ENCODE measurements at regions not wholly inside any gene's neighbourhood (a gene's known extent, or its start where the extent isn't known, plus 50 kb on each side); places are given as distances from the start of the nearest gene placed in this dataset.

GRCh38 chr11:76268498-76268897, 62.2 kb upstream of the WNT11 start:
- H3K4me3 ChIP-seq (ENCODE audit: low read depth, low read length), result no peak overlapping the region
- no peak for DNase-seq (ENCODE audit: low read depth)
- TF ChIP-seq, protein P1, sequence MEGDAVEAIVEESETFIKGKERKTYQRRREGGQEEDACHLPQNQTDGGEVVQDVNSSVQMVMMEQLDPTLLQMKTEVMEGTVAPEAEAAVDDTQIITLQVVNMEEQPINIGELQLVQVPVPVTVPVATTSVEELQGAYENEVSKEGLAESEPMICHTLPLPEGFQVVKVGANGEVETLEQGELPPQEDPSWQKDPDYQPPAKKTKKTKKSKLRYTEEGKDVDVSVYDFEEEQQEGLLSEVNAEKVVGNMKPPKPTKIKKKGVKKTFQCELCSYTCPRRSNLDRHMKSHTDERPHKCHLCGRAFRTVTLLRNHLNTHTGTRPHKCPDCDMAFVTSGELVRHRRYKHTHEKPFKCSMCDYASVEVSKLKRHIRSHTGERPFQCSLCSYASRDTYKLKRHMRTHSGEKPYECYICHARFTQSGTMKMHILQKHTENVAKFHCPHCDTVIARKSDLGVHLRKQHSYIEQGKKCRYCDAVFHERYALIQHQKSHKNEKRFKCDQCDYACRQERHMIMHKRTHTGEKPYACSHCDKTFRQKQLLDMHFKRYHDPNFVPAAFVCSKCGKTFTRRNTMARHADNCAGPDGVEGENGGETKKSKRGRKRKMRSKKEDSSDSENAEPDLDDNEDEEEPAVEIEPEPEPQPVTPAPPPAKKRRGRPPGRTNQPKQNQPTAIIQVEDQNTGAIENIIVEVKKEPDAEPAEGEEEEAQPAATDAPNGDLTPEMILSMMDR (IDR thresholded peaks at IDR 0.05; ENCODE audit: insufficient read depth, low read depth, low read length, missing control alignments), result no peak

DNA sequence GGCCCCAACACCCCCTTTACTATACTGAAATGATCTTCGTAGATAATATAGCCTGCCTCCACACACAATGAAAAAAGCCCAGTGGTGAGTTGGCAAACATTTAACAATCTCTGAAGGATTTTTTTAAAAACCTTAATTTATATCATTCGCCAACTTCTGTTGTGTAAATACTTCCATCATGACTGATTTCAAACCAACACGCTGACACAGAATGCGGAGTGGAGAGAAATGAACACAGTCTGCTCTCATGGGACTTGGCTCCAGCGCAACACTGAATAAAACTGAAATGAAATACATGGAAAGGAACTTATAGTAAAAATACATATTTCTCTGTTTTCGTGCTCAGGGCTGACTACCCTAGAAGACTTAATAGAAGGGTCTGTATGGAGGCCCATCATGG, 61.3 kb upstream of the WNT11 start:
- TF ChIP-seq, protein P1 (IDR thresholded peaks at IDR 0.05; ENCODE audit: insufficient read depth, low read depth, low read length, missing control alignments), result no peak
- no peak for DNase-seq (ENCODE audit: low read depth)
- no peak overlapping the region for H3K4me3 ChIP-seq (ENCODE audit: low read depth, low read length)

DNA sequence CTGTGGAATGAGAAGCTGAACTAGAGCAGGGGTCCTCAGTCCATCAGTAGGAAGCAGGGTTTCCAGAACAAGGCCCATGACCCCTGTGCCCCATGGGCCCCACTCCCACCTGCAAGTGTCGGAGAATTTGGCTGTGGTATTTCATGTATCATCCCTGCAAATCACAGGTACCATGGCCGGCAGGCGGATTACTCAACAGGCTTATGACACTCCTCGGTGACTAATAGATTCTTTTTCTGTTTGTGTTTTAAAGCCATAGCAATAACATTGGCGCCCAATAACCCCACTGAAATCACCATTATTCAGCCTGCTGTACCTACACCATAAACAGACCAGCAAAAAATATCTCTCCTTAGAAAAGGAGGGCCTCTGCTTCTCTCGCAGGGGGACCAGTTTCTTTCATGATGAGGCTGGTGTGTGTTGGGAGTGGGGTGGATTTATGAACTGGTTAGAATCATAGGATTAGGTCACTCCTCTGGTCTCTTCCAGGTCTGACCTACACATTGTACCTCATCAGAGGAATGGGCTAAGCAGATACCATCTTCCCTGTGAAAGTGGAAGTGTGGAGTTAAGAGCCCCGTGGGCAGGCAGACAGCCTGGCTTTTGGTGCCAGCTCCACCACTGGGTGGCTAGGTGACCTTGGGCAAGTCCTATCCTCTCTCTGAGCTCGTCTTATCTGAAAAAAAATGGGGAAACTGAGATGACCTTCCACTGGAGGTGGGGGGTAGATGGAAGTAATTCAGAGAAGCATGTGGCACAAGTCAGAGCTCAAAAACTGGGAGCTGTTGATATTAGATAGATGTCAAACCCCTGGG, 60.2 kb upstream of the WNT11 start:
- TF ChIP-seq, protein P1 (IDR thresholded peaks at IDR 0.05; ENCODE audit: insufficient read depth, low read depth, low read length, missing control alignments), result no peak
- H3K4me3 ChIP-seq (ENCODE audit: low read depth, low read length), result no peak overlapping the region
- DNase-seq (ENCODE audit: low read depth), result no peak

GRCh38 chr11:76265771-76266241, 59.5 kb upstream of the WNT11 start:
- no peak for DNase-seq (ENCODE audit: low read depth)
- TF ChIP-seq, protein P1 (IDR thresholded peaks at IDR 0.05; ENCODE audit: insufficient read depth, low read depth, low read length, missing control alignments), result no peak
- H3K4me3 ChIP-seq (ENCODE audit: low read depth, low read length), result no peak overlapping the region

- TF ChIP-seq, protein P1 (IDR thresholded peaks at IDR 0.05; ENCODE audit: insufficient read depth, low read depth, low read length, missing control alignments), result no peak
- no peak overlapping the region for H3K4me3 ChIP-seq (ENCODE audit: low read depth, low read length)
- DNase-seq (ENCODE audit: low read depth), result no peak
These were observed 57.4 kb upstream of the WNT11 start for GRCh38 chr11:76263657-76264056.

DNA sequence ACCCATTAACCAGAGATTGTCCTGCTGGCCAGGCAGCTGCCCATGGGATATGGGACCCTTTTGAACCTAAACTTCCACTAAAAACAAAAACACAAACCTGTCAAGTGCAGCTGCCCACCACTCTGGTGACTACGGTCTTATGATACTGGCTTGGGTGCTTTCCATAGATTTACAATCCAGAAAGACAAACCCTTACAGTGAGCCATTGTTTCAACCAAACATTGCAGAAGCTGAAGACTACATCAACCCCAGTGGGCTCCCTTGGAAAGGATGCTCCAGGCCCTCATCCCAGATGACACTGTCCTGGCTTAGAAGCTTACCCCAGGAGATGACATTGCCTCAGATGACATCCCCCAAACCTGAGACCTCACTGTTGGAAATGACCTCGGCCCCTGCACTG, 56.9 kb upstream of the WNT11 start:
- TF ChIP-seq, protein P1 (IDR thresholded peaks at IDR 0.05; ENCODE audit: insufficient read depth, low read depth, low read length, missing control alignments), result no peak
- H3K4me3 ChIP-seq (ENCODE audit: low read depth, low read length), result no peak overlapping the region
- DNase-seq (ENCODE audit: low read depth), result no peak

Measured in GM12865 (cell line).